Immature natural killer cell (primary cell): ENCODE measurements at regions not wholly inside any gene's neighbourhood (a gene's known extent, or its start where the extent isn't known, plus 50 kb on each side); places are given as distances from the start of the nearest gene placed in this dataset.
A peak's percentile ranks its signal among the peaks of the same experiment; 100 is the strongest.

ENCODE experiments used
- DNase-seq, 3 donors: peaks; one replicate each; pipeline ENCODE4 v3.0.0; 2022; ENCODE audit warnings: mixed read lengths in 1 of 3
- H3K27ac Mint-ChIP-seq, 6 donors: one replicate each; pipeline ENCODE4 v1.8.0; 2020; ENCODE audit warnings: mixed read lengths in 6 of 6, mild to moderate bottlenecking in 5 of 6, inconsistent platforms in 4 of 6, moderate library complexity in 3 of 6
- H3K27me3 Mint-ChIP-seq, 3 donors: one replicate each; pipeline ENCODE4 v1.8.0; 2020 to 2021; ENCODE audit warnings: low read depth in 3 of 3, mild to moderate bottlenecking in 3 of 3, mixed read lengths in 3 of 3, moderate library complexity in 3 of 3, inconsistent platforms in 1 of 3
- H3K36me3 Mint-ChIP-seq, 3 donors: one replicate each; pipeline ENCODE4 v1.8.0; 2020; ENCODE audit warnings: mixed read lengths in 3 of 3, inconsistent platforms in 2 of 3, mild to moderate bottlenecking in 2 of 3
- H3K4me1 Mint-ChIP-seq, 2 donors: one replicate each; pipeline ENCODE4 v1.8.0; 2020; ENCODE audit warnings: inconsistent platforms in 2 of 2, mild to moderate bottlenecking in 2 of 2, mixed read lengths in 2 of 2, moderate library complexity in 1 of 2
- H3K4me3 Mint-ChIP-seq, 5 donors: one replicate each; pipeline ENCODE4 v1.8.0; 2020; ENCODE audit warnings: mild to moderate bottlenecking in 5 of 5, mixed read lengths in 5 of 5, inconsistent platforms in 3 of 5, moderate library complexity in 3 of 5
- H3K9me3 Mint-ChIP-seq, 6 donors: one replicate each; pipeline ENCODE4 v1.8.0; 2020; ENCODE audit warnings: mild to moderate bottlenecking in 6 of 6, mixed read lengths in 6 of 6, inconsistent platforms in 4 of 6, moderate library complexity in 3 of 6

DNA sequence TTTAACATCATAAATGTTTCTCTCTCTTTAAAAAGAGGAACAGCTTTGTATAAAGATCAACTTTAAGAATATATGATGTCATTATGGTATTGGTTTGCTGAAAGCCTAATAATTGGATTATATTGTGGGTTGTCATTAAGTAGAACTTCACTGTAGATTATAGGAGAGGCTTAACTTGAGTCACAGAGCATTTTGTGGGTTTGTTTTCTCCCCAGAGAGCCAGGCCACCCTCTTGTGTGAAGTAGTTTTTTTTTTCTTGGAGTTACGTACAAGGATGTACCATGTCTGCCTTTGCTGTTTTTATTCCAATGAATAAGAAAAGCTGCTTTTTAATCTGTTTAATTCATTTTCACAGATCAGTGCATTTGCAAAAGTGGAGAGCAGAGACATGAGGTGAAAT, 354.8 kb upstream of the TBL1XR1 start:
- no peak for DNase-seq
- no peaks in the 10 kb centered on the region for H3K9me3 Mint-ChIP-seq
- H3K27ac Mint-ChIP-seq: peak overlapping the region in 1 of 6 donors; percentile 23
- H3K4me1 Mint-ChIP-seq: peaks cover 35 to 52% of the 10 kb centered on the region in 2 donors
- peaks cover 0 to 4% (median 3%) of the 10 kb centered on the region in 3 donors for H3K36me3 Mint-ChIP-seq
- H3K4me3 Mint-ChIP-seq: no peak overlapping the region
- peaks cover 0 to 5% (median 3%) of the 10 kb centered on the region in 3 donors for H3K27me3 Mint-ChIP-seq

DNA sequence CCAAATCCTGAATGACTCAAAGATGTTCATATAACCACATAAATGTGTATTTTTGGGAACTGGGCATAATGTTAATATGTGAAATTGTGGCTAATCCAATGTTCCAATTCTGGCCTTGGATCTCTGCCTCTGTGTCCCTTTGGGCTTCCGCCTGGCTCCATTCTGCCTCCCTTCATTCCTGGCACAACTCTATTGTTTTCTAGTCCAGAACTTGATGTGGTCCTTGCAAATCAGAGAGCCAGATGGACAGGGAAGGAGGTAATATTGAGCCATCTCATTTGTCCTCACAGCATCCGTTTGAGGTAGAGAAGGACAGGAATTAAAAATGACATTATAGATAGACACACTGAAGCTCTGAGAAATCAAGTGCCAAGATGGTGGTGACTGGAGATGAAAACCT, 355.7 kb upstream of the TBL1XR1 start:
- Mint-ChIP-seq H3K27ac (no peak overlapping the region), H3K27me3 (peaks cover 0 to 5% (median 1%) of the 10 kb centered on the region in 3 donors), H3K4me1 (peaks cover 35 to 52% of the 10 kb centered on the region in 2 donors), H3K4me3 (no peak overlapping the region), H3K36me3 (peaks cover 0 to 3% (median 0%) of the 10 kb centered on the region in 3 donors), H3K9me3 (no peaks in the 10 kb centered on the region)
- no peak for DNase-seq

DNA sequence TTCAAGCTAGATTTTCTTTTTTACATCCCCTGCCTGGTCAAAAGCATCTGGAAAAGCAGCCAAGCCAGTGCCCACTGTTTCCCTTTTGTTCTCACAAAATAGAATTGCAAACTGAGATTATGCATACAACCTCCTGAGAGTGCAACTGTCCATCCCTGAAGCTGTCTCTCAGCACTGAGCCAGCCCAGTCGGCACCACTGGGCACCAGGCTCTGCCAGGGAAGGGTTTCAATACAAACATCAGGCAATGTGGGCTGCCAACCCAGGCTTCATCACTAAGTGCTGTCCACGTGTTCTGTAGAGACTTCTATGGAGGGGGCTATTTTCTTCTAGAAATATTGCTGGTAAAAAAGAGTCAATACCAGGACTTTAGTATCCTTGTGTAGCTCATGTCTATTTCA, 356.3 kb upstream of the TBL1XR1 start:
- Mint-ChIP-seq H3K9me3 (no peaks in the 10 kb centered on the region), H3K27ac (no peak overlapping the region), H3K4me3 (no peak overlapping the region), H3K4me1 (peaks cover 35 to 52% of the 10 kb centered on the region in 2 donors), H3K36me3 (peaks cover 0 to 3% (median 0%) of the 10 kb centered on the region in 3 donors), H3K27me3 (peaks cover 0 to 5% (median 1%) of the 10 kb centered on the region in 3 donors)
- DNase-seq: no peak

DNA sequence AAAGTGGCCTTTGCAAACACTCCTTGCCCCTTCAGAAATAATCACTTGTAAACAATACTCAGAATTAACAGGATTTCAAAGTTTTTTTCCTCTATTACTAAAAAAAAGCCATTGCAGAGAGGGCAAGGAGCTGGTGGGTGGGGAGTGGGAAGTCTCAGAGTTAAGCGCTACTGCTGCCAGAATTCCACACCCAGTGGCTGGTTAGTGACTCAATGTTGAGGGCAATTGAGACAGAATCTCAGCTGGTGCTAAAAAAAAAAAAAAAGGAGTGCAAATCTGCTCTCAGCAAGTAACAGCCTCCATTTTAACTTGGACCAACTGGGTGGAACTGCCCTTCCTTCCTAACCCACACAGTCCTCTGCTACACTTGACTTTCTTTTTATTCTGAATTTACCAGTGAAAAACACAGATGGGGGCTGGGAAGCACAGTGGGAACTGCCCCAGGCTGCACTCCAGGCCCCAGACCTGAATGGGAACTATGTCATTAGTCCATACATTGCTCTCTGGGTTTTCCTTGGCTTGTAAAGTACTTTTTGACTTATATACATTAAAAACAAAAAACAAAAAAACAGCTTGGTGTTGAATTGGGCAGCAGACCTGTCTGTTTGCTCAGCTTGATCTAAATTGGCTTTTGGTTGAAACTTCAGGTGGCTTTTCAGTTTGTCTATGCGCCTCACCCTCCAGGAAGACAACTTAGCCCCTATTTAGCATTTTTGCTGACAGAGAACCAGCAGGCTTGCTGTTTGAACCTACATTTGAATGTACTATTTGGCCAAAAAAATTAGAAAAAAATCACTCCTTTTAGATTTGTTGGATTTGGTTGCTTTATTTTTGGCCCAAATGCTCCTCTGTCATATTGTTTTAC, 357.8 kb upstream of the TBL1XR1 start:
- no peaks in the 10 kb centered on the region for H3K9me3 Mint-ChIP-seq
- H3K27me3 Mint-ChIP-seq: peaks cover 0 to 3% (median 0%) of the 10 kb centered on the region in 3 donors
- H3K27ac Mint-ChIP-seq: peak overlapping the region in 3 of 6 donors; percentile 26 to 50 (median 32)
- peaks cover 35 to 52% of the 10 kb centered on the region in 2 donors for H3K4me1 Mint-ChIP-seq
- peak in 2 of 3 donors; percentile 13 to 20 for DNase-seq
- peak overlapping the region in 4 of 5 donors; percentile 19 to 45 (median 42) for H3K4me3 Mint-ChIP-seq
- H3K36me3 Mint-ChIP-seq: peaks cover 0 to 3% (median 0%) of the 10 kb centered on the region in 3 donors

DNA sequence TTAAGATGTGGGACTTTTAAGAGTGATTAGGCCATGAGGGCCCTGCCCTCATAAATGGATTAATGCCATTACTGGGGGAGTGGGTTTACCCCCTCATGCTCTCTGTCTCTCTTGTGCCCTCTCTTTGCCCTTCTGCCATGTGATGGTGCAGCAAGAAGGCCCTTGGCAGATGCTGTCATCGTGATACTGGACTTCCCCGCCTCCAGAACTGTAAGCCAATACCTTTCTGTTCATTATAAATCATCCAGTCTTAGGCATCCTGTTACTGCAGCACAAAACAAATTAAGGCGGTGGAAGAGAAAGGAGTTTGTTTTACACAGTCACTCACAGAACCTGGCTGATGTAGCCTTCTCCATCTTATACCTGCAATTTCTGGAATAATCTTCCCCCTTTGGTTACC, 360.3 kb upstream of the TBL1XR1 start:
- Mint-ChIP-seq H3K27me3 (peaks cover 0 to 2% (median 0%) of the 10 kb centered on the region in 3 donors), H3K4me3 (no peak overlapping the region), H3K36me3 (peaks cover 0 to 3% (median 0%) of the 10 kb centered on the region in 3 donors), H3K9me3 (no peaks in the 10 kb centered on the region), H3K27ac (peak overlapping the region in 1 of 6 donors; percentile 28), H3K4me1 (peaks cover 19 to 34% of the 10 kb centered on the region in 2 donors)
- DNase-seq: no peak

DNA sequence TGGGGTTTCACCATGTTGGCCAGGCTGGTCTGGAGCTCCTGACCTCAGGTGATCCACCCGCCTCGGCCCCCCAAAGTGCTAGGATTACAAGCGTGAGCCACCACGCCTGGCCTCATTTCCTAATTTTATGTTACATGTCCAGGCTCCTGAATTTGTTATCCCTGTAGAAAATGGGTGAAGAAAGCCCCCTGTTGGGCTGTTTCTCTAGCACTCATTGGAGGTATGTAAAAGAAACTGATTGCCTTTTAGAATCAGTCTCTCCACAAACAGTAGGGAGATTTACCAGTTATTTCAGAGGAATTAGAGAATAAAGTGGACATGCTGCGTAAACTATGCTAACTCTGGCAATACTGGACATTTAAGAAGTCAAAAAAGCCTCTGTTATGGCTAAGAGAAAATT, 364.1 kb upstream of the TBL1XR1 start:
- H3K27me3 Mint-ChIP-seq: no peaks in the 10 kb centered on the region

DNA sequence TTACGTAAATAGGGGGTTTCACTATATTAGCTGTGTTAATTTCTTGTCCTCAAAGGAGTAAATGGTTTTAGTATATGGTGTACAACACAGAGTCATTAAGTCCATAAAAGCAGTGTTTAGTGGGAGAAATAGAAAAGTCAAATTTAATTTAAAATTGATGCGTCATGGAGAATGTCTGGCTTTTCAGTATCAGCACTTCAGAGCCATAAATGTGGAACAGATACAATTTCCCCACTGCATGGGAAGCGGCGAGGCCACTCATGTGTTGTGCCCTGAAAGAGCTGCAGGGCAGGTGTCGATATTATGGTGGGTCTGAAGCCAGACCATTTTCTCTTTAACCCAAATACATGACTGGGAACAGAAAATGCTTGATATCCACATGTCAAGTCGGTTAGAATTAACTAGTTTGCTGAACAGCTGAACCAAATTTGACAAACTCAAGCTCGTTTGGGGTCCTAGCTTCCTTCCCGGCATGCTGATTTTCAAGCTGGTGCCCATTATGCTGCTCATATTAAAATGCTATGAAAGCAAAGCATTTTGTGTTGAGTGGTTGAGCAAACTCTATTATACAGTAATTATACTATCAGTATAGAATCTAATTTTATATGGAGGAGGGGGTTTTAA, 364.6 kb upstream of the TBL1XR1 start:
- Mint-ChIP-seq H3K36me3 (no peaks in the 10 kb centered on the region), H3K4me3 (no peak overlapping the region), H3K27ac (no peak overlapping the region), H3K9me3 (no peaks in the 10 kb centered on the region), H3K27me3 (no peaks in the 10 kb centered on the region), H3K4me1 (no peaks in the 10 kb centered on the region)
- no peak for DNase-seq

More for the DNA sequence above, 364.1 kb upstream of the TBL1XR1 start:
- Mint-ChIP-seq H3K4me1 (no peaks in the 10 kb centered on the region), H3K9me3 (no peaks in the 10 kb centered on the region), H3K27ac (no peak overlapping the region), H3K36me3 (peaks cover 0 to under 1% (median 0%) of the 10 kb centered on the region in 3 donors), H3K4me3 (no peak overlapping the region)
- DNase-seq: no peak

DNA sequence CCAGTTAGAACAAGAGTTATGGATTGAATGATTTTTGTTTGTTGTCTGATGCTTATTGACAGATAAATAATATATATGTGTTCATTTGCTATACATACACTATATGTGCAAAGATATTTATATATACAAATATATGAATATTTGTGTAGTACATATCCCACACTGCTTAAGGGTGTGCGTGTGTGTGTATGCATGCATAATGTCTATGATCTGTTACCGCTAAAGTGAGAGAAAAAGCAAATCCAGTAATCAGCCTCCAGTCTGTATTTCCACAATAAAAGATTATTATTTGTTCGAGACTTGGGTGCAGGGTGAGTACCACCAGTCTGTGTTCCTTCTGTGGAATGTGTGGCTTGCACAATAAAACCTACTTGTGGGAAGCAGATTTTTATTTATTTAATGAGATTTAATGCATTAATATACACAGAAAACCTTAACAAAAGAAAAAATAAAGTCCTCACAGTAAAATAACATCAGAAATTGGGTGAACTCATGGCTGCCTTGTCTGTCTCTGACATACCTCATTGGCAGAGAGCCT, 366.0 kb upstream of the TBL1XR1 start:
- Mint-ChIP-seq H3K27ac (no peak overlapping the region), H3K9me3 (no peaks in the 10 kb centered on the region), H3K36me3 (no peaks in the 10 kb centered on the region), H3K4me1 (no peaks in the 10 kb centered on the region), H3K4me3 (no peak overlapping the region), H3K27me3 (no peaks in the 10 kb centered on the region)
- no peak for DNase-seq

DNA sequence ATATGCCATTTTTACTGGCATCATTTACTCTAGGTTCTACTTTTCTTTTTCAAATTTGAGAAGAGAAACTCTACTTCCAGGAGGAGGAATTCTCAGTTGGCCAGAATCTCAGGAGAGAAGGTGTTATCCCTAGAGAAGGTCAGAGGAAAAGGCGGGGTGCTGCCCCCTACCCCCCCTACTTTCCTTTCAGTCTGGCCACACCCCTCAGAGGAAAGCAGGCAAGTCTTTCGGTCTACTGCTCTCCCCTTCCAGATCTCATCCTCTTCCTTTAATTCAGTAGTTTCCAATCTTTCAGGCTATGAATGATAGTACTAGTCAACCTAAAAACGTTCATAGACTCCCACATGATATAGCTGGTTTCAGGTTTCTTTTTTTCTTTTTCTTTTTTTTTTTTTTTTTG, 366.5 kb upstream of the TBL1XR1 start:
- H3K27me3 Mint-ChIP-seq: no peaks in the 10 kb centered on the region
- H3K27ac Mint-ChIP-seq: no peak overlapping the region
- H3K4me3 Mint-ChIP-seq: no peak overlapping the region
- H3K9me3 Mint-ChIP-seq: no peaks in the 10 kb centered on the region
- H3K36me3 Mint-ChIP-seq: no peaks in the 10 kb centered on the region
- no peak for DNase-seq
- H3K4me1 Mint-ChIP-seq: no peaks in the 10 kb centered on the region

DNA sequence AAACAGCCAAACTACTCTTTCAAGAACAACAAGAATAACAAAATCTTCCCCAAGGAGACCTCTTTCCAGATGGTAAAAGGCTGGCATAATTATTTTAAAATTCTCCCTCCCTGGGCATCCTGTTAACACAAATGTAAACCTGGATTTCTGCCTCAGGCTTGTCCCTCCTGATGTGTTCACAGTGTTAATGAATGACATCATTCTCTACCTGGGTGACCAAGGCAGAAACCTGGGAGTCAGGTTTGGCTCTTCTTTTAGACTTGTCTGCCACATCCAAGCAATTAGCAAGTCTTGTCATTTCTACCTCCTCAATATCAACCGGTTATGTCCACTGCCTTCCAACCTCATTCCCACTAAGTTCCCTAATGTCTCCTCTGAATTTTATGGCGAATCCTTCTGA, 368.7 kb upstream of the TBL1XR1 start:
- Mint-ChIP-seq H3K4me1 (no peaks in the 10 kb centered on the region), H3K4me3 (no peak overlapping the region), H3K9me3 (peaks cover 0 to 3% (median 0%) of the 10 kb centered on the region in 6 donors), H3K27ac (no peak overlapping the region), H3K36me3 (no peaks in the 10 kb centered on the region), H3K27me3 (no peaks in the 10 kb centered on the region)
- no peak for DNase-seq

DNA sequence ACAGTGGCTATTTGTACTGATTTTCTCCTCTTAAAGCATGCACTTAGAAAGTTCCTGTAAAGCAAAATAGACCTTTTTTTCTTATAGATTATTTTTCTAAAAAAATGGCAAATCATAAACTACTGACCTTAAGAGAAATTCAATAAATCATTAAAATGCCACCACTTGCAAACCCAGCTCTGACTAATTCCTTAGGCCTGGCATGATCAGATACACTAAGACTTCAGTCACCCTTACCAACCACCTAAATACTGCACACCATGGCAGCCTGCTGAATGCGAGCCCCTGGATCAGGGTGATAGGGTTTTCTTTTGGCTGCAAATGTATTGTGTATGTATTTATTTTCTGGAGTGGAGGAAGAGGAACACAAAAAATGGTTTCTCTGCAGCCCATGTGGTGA, 370.6 kb upstream of the TBL1XR1 start:
- H3K4me1 Mint-ChIP-seq: no peaks in the 10 kb centered on the region
- no peak overlapping the region for H3K27ac Mint-ChIP-seq
- H3K27me3 Mint-ChIP-seq: no peaks in the 10 kb centered on the region
- H3K4me3 Mint-ChIP-seq: no peak overlapping the region
- peaks cover 0 to 7% (median 0%) of the 10 kb centered on the region in 3 donors for H3K36me3 Mint-ChIP-seq
- DNase-seq: no peak
- peaks cover 0 to 3% (median 0%) of the 10 kb centered on the region in 6 donors for H3K9me3 Mint-ChIP-seq

DNA sequence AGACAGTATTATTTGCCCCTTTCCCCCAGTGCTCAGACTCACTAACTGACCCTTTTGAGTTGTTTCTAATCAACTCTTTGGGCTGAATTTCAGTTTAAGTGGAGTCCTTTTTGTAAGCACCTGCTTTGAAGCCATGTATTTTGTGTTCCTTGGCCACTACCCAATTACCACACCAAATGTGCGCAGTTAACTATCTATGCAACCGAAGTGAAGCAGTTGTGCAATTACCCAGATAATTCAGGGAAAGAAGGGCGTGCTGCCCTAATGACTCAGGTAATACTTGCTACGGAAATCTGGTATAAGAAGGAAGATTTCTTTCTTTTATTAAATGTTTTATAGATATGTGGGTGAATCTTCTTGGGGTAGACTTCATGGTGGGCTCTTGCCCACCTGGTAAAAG, 371.9 kb upstream of the TBL1XR1 start:
- Mint-ChIP-seq H3K36me3 (peaks cover 0 to 7% (median 0%) of the 10 kb centered on the region in 3 donors), H3K4me1 (no peaks in the 10 kb centered on the region), H3K27me3 (peaks cover 0 to 1% (median 0%) of the 10 kb centered on the region in 3 donors), H3K9me3 (peaks cover 0 to 3% (median 0%) of the 10 kb centered on the region in 6 donors), H3K4me3 (no peak overlapping the region), H3K27ac (no peak overlapping the region)
- DNase-seq: no peak

DNA sequence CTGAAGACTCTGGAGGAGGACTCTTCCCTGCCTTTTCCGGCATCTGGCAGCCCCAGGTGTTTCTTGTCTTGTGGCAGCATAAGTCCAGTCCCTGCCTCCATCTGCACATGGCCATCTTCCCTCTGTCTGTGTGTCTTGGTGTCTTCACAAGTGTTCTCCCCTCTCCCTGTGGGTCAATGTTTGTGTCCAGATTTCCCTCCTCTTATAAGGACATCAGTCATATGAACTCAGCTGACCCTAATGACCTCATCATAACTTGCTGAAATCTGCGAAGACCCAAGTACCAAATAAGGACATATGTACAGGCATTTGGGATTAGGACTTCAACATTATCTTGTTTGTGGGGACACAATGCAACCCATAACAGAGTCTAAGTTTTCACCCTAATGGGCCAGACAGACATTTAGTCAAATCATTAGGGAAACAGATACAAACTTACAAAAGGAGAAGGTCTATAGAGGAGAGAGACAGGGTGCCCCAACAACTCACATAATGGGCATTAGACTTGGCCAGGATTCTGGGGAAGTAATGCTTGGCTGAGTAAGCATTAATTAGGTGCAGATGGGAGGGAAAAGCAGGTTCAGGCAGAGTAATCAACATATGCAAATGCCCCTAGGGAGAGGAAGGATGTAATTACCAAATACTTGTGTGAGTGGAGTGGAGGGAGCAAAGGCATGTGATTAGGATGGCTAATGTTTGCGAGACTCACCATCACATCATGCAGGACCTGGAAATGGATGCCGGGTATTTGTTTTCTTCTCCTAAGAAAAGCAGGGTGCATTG, 372.8 kb upstream of the TBL1XR1 start:
- Mint-ChIP-seq H3K4me1 (no peaks in the 10 kb centered on the region), H3K4me3 (no peak overlapping the region), H3K27ac (no peak overlapping the region), H3K36me3 (peaks cover 0 to 7% (median 0%) of the 10 kb centered on the region in 3 donors), H3K9me3 (peaks cover 0 to 3% (median 0%) of the 10 kb centered on the region in 6 donors), H3K27me3 (peaks cover 0 to 5% (median 0%) of the 10 kb centered on the region in 3 donors)
- DNase-seq: no peak
